ENCODE measurements at regions not wholly inside any gene's neighbourhood (a gene's known extent, or its start where the extent isn't known, plus 50 kb on each side); places are given as distances from the start of the nearest gene placed in this dataset.
"Not testable (repeated sequence)": the region's sequence is repeated elsewhere in the genome, so short reads cannot be mapped to it uniquely, and the experiment has no call there.

DNA sequence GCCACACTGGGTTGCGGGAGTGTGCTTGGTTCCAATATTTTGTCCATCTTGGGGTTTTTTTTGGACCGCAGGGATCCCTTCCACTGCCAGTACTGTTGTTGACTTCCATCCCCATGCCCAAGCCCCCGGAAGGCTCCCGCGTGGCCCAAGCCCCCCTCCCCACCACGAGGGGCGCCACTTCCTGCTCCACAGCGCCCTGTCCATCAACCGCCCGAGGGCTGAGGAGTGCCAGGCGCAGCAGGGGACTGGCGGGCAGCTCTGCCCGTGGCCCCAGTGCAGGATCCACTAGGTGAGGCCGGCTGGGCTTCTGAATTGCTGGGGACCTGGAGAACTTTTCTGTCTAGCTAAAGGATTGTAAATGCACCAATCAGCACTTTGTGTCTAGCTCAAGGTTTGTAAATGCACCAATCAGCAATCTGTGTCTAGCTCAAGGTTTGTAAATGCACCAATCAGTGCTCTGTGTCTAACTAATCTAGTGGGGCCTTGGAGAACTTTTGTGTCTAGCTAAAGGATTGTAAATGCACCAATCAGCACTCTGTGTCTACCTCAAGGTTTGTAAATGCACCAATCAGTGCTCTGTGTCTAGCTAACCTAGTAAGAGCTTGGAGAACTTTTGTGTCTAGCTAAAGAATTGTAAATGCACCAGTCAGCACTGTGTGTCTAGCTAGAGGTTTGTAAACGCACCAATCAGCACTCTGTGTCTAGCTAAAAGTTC, 281.3 kb upstream of the CHAC2 start:
- H3K4me2 ChIP-seq (ENCODE audit: control insufficient read depth, insufficient read depth); H3K79me2 ChIP-seq (ENCODE audit: control insufficient read depth, insufficient read depth, low read length); H4K20me1 ChIP-seq (ENCODE audit: control insufficient read depth, insufficient read depth); DNase-seq (ENCODE audit: low read depth, low spot score); H2AFZ ChIP-seq (ENCODE audit: control insufficient read depth, low read depth, low read length); H3K36me3 ChIP-seq (ENCODE audit: control insufficient read depth in 2 of 2, insufficient read depth in 2 of 2, low read length in 1 of 2); BruUV-seq (replicated peaks); H3K4me3 ChIP-seq; ATAC-seq; H3K27me3 ChIP-seq (replicated peaks in 1 of 2; ENCODE audit: control insufficient read depth in 2 of 2, insufficient read depth in 2 of 2, low read length in 1 of 2); H3K4me1 ChIP-seq (ENCODE audit: control insufficient read depth, insufficient read depth, low read length); FAIRE-seq; H3K27ac ChIP-seq (ENCODE audit: control insufficient read depth, insufficient read depth); RAD21 ChIA-PET (ENCODE audit: unreplicated experiment); in situ Hi-C loops (cut with MboI); H3K9me3 ChIP-seq (replicated peaks; ENCODE audit: control insufficient read depth, insufficient read depth, low read length); intact Hi-C loops (cut with micrococcal nuclease; ENCODE audit: unreplicated experiment); H3K9ac ChIP-seq (ENCODE audit: control insufficient read depth, insufficient read depth, low read length): not testable (repeated sequence)
- ChIA-PET SMC1A (ENCODE audit: uncharacterized antibody, unreplicated experiment) (interaction anchor here (0.7 kb wide), 1 partner anchor 90 kb away, joined by 3 read pairs; no protein-coding TSS in a partner anchor), POLR2A (interaction anchor here (0.6 kb wide), 1 partner anchor 1950 kb away, joined by 4 read pairs; no protein-coding TSS in a partner anchor), CTCF (interaction anchor here (0.5 kb wide), 1 partner anchor 338 kb away, joined by 3 read pairs; no protein-coding TSS in a partner anchor)
- 61% methylated on average over 15 of the region's 15 CpGs for WGBS (ENCODE audit: insufficient coverage, insufficient replicate concordance, low lambda C conversion rate, missing lambda C conversion rate)
- 0 out of 2 replicates have a peak, but pooled peaks have one; percentile 25 for TF ChIP-seq NFYB (IDR thresholded peaks at IDR 0.05; ENCODE audit: insufficient read depth, low read depth, low read length)

- Histone ChIP-seq H3K4me2 (ENCODE audit: control insufficient read depth, insufficient read depth) (no peak overlapping the region), H3K4me3 (no peak overlapping the region), H3K27me3 (replicated peaks in 1 of 2; ENCODE audit: control insufficient read depth in 2 of 2, insufficient read depth in 2 of 2, low read length in 1 of 2) (no peaks in the 10 kb centered on the region), H3K9me3 (replicated peaks; ENCODE audit: control insufficient read depth, insufficient read depth, low read length) (no peaks in the 10 kb centered on the region), H3K27ac (ENCODE audit: control insufficient read depth, insufficient read depth) (no peak overlapping the region), H3K4me1 (ENCODE audit: control insufficient read depth, insufficient read depth, low read length) (no peaks in the 10 kb centered on the region), H3K79me2 (ENCODE audit: control insufficient read depth, insufficient read depth, low read length) (no peaks in the 10 kb centered on the region), H3K9ac (ENCODE audit: control insufficient read depth, insufficient read depth, low read length) (no peak overlapping the region), H4K20me1 (ENCODE audit: control insufficient read depth, insufficient read depth) (no peaks in the 10 kb centered on the region), H3K36me3 (ENCODE audit: control insufficient read depth in 2 of 2, insufficient read depth in 2 of 2, low read length in 1 of 2) (no peaks in the 10 kb centered on the region), H2AFZ (ENCODE audit: control insufficient read depth, low read depth, low read length) (no peak overlapping the region)
- ChIA-PET RAD21 (ENCODE audit: unreplicated experiment) (no interaction called here), CTCF (no interaction called here), SMC1A (ENCODE audit: uncharacterized antibody, unreplicated experiment) (interaction anchor here (0.7 kb wide), 1 partner anchor 471 kb away, joined by 3 read pairs; no protein-coding TSS in a partner anchor), POLR2A (no interaction called here)
- no peak for FAIRE-seq
- intact Hi-C loops (cut with micrococcal nuclease; ENCODE audit: unreplicated experiment) (no loop called here), in situ Hi-C loops (cut with MboI) (no loop called here)
- no peak for ATAC-seq
- TF ChIP-seq, protein P1, sequence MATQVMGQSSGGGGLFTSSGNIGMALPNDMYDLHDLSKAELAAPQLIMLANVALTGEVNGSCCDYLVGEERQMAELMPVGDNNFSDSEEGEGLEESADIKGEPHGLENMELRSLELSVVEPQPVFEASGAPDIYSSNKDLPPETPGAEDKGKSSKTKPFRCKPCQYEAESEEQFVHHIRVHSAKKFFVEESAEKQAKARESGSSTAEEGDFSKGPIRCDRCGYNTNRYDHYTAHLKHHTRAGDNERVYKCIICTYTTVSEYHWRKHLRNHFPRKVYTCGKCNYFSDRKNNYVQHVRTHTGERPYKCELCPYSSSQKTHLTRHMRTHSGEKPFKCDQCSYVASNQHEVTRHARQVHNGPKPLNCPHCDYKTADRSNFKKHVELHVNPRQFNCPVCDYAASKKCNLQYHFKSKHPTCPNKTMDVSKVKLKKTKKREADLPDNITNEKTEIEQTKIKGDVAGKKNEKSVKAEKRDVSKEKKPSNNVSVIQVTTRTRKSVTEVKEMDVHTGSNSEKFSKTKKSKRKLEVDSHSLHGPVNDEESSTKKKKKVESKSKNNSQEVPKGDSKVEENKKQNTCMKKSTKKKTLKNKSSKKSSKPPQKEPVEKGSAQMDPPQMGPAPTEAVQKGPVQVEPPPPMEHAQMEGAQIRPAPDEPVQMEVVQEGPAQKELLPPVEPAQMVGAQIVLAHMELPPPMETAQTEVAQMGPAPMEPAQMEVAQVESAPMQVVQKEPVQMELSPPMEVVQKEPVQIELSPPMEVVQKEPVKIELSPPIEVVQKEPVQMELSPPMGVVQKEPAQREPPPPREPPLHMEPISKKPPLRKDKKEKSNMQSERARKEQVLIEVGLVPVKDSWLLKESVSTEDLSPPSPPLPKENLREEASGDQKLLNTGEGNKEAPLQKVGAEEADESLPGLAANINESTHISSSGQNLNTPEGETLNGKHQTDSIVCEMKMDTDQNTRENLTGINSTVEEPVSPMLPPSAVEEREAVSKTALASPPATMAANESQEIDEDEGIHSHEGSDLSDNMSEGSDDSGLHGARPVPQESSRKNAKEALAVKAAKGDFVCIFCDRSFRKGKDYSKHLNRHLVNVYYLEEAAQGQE (IDR thresholded peaks at IDR 0.05; ENCODE audit: low read depth, low read length) = no peak
- TF ChIP-seq ETV6 (conservative IDR thresholded peaks at IDR 0.05 in 1 of 2, IDR thresholded peaks at IDR 0.05 in 1 of 2; ENCODE audit: borderline replicate concordance in 1 of 2, low read depth in 1 of 2) = no peak
- no peak for TF ChIP-seq SKIL (IDR thresholded peaks at IDR 0.05; ENCODE audit: low read depth, poor library complexity, severe bottlenecking)
- TF ChIP-seq ASH2L (IDR thresholded peaks at IDR 0.05; ENCODE audit: borderline replicate concordance, low read depth) = no peak
- no peak for TF ChIP-seq SMAD1 (IDR thresholded peaks at IDR 0.05; ENCODE audit: low read depth, partially characterized antibody)
- no peak for DNase-seq (ENCODE audit: low read depth, low spot score)
- BruUV-seq (replicated peaks) = no TSS peak
- 10% methylated on average over 3 of the region's 3 CpGs for WGBS (ENCODE audit: insufficient coverage, insufficient replicate concordance, low lambda C conversion rate, missing lambda C conversion rate)
Observed at GRCh38 chr2:53485021-53485728, 282.4 kb upstream of the CHAC2 start.
